ENCODE measurements at regions not wholly inside any gene's neighbourhood (a gene's known extent, or its start where the extent isn't known, plus 50 kb on each side); places are given as distances from the start of the nearest gene placed in this dataset.

DNA sequence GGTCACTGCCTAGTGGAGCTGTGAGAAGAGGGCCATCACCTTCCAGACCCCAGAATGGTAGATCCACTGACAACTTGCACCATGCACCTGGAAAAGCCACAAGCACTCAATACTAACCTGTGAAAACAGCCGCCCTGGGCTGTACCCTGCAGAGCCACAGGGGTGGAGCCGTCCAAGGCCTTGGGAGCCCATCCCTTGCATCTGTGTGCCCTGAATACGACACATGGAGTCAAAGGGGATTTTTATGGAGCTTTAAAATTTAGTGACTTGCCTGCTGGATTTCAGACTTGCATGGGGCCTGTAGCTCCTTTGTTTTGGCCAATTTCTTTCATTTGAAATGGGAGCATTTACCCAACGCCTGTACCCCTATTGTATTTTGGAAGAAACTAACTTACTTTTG lies 62.4 kb upstream of the HTR4 start:
- BruUV-seq (replicated peaks): no TSS peak
- Histone ChIP-seq H2AFZ (ENCODE audit: low read length) (no peak overlapping the region), H3K27ac (ENCODE audit: extremely low read length, insufficient read depth, low read length) (no peak overlapping the region), H3K4me3 (replicated peaks in 1 of 3; ENCODE audit: insufficient read depth in 1 of 3, low read depth in 2 of 3, low read length in 3 of 3) (no peak overlapping the region), H3K27me3 (ENCODE audit: control insufficient read depth in 1 of 2, insufficient read depth in 2 of 2, low read length in 2 of 2) (no peaks in the 10 kb centered on the region), H3K4me2 (ENCODE audit: low read depth, low read length) (no peak overlapping the region), H4K20me1 (ENCODE audit: insufficient read depth, low read length) (no peaks in the 10 kb centered on the region), H3K79me2 (ENCODE audit: insufficient read depth, low read length) (no peaks in the 10 kb centered on the region), H3K9me3 (ENCODE audit: low read length) (no peaks in the 10 kb centered on the region), H3K9ac (ENCODE audit: insufficient read depth, low read depth, low read length) (no peak overlapping the region), H3K4me1 (ENCODE audit: insufficient read depth, low read length) (no peaks in the 10 kb centered on the region), H3K36me3 (replicated peaks in 1 of 2; ENCODE audit: control insufficient read depth in 1 of 2, insufficient read depth in 2 of 2, low read length in 2 of 2) (no peaks in the 10 kb centered on the region)
- FAIRE-seq: no peak
- WGBS (ENCODE audit: low lambda C conversion rate): 25% methylated on average over 4 of the region's 4 CpGs
- no peak for ATAC-seq
- intact Hi-C loops (cut with micrococcal nuclease; ENCODE audit: unreplicated experiment) (no loop called here), in situ Hi-C loops (cut with HindIII; ENCODE audit: extremely low pct_ligation_motif_present, low pct_unique_long_range_greater_than_20kb) (no loop called here)
- POLR2A ChIA-PET: no interaction called here
- no peak for TF ChIP-seq EHMT2 (IDR thresholded peaks at IDR 0.05; ENCODE audit: borderline replicate concordance, low read depth, low read length)
- TF ChIP-seq, protein P1, sequence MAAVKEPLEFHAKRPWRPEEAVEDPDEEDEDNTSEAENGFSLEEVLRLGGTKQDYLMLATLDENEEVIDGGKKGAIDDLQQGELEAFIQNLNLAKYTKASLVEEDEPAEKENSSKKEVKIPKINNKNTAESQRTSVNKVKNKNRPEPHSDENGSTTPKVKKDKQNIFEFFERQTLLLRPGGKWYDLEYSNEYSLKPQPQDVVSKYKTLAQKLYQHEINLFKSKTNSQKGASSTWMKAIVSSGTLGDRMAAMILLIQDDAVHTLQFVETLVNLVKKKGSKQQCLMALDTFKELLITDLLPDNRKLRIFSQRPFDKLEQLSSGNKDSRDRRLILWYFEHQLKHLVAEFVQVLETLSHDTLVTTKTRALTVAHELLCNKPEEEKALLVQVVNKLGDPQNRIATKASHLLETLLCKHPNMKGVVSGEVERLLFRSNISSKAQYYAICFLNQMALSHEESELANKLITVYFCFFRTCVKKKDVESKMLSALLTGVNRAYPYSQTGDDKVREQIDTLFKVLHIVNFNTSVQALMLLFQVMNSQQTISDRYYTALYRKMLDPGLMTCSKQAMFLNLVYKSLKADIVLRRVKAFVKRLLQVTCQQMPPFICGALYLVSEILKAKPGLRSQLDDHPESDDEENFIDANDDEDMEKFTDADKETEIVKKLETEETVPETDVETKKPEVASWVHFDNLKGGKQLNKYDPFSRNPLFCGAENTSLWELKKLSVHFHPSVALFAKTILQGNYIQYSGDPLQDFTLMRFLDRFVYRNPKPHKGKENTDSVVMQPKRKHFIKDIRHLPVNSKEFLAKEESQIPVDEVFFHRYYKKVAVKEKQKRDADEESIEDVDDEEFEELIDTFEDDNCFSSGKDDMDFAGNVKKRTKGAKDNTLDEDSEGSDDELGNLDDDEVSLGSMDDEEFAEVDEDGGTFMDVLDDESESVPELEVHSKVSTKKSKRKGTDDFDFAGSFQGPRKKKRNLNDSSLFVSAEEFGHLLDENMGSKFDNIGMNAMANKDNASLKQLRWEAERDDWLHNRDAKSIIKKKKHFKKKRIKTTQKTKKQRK (IDR thresholded peaks at IDR 0.05; ENCODE audit: low read length): no peak
- no peak for DNase-seq (ENCODE audit: low spot score)
- CTCF ChIA-PET (ENCODE audit: low intra/inter-chr PET ratio, low total read pairs): no interaction called here

DNA sequence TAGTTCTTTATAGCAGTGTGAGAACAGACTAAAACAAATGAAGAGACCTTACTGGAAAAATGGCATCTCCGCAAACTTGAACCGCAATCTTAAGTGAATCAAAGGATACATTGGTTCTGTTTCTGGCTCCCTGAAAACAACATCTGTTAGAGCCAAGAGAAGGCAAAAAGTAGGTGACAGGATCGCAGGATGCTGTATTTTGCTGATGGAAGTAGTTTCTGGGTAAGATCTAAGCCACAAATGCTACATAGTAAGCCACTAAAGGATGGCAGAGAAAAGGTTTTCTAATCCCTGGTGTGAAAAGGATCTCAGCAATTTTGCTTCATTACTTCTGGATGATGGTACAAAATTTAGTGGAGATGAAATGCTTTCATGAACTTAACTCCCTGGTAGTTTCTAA lies 63.3 kb upstream of the HTR4 start:
- no peak for DNase-seq (ENCODE audit: low spot score)
- no TSS peak for BruUV-seq (replicated peaks)
- H3K9ac ChIP-seq (ENCODE audit: insufficient read depth, low read depth, low read length): no peak overlapping the region
- WGBS (ENCODE audit: low lambda C conversion rate): 68% methylated on average over 3 of the region's 3 CpGs
- in situ Hi-C loops (cut with HindIII; ENCODE audit: extremely low pct_ligation_motif_present, low pct_unique_long_range_greater_than_20kb): no loop called here
- H3K9me3 ChIP-seq (ENCODE audit: low read length): no peaks in the 10 kb centered on the region
- ChIA-PET CTCF (ENCODE audit: low intra/inter-chr PET ratio, low total read pairs) (no interaction called here), POLR2A (no interaction called here)
- H3K27me3 ChIP-seq (ENCODE audit: control insufficient read depth in 1 of 2, insufficient read depth in 2 of 2, low read length in 2 of 2): no peaks in the 10 kb centered on the region
- no peak for TF ChIP-seq ZNF12 (CRISPR knock-in tag; IDR thresholded peaks at IDR 0.05)
- TF ChIP-seq KDM5B (CRISPR knock-in tag; IDR thresholded peaks at IDR 0.05; ENCODE audit: borderline replicate concordance): no peak
- TF ChIP-seq MAFK (conservative IDR thresholded peaks at IDR 0.05 in 1 of 2, IDR thresholded peaks at IDR 0.05 in 1 of 2; ENCODE audit: low read length in 2 of 2): peak in 1 of 2 experiments; percentile 54; a peak in 2 of 4 replicates
- TF ChIP-seq MAFF (IDR thresholded peaks at IDR 0.05; ENCODE audit: low read depth, low read length): 0 out of 2 replicates have a peak, but pooled peaks have one; percentile 16
- no peak for FAIRE-seq
- H3K36me3 ChIP-seq (replicated peaks in 1 of 2; ENCODE audit: control insufficient read depth in 1 of 2, insufficient read depth in 2 of 2, low read length in 2 of 2): no peaks in the 10 kb centered on the region
- H3K79me2 ChIP-seq (ENCODE audit: insufficient read depth, low read length): no peaks in the 10 kb centered on the region
- H3K4me1 ChIP-seq (ENCODE audit: insufficient read depth, low read length): no peaks in the 10 kb centered on the region
- ATAC-seq: no peak
- H4K20me1 ChIP-seq (ENCODE audit: insufficient read depth, low read length): no peaks in the 10 kb centered on the region
- no peak overlapping the region for H3K4me3 ChIP-seq (replicated peaks in 1 of 3; ENCODE audit: insufficient read depth in 1 of 3, low read depth in 2 of 3, low read length in 3 of 3)
- H2AFZ ChIP-seq (ENCODE audit: low read length): no peak overlapping the region
- intact Hi-C loops (cut with micrococcal nuclease; ENCODE audit: unreplicated experiment): no loop called here
- no peak overlapping the region for H3K4me2 ChIP-seq (ENCODE audit: low read depth, low read length)
- no peak overlapping the region for H3K27ac ChIP-seq (ENCODE audit: extremely low read length, insufficient read depth, low read length)

Measured in HepG2 (cell line).